HG02938 (cell line): ENCODE measurements at regions not wholly inside any gene's neighbourhood (a gene's known extent, or its start where the extent isn't known, plus 50 kb on each side); places are given as distances from the start of the nearest gene placed in this dataset.
"Not testable (repeated sequence)": the region's sequence is repeated elsewhere in the genome, so short reads cannot be mapped to it uniquely, and the experiment has no call there.

Experiments
- ATAC-seq: cut with Tn5 transposase; IDR thresholded peaks from one replicate; pipeline ENCODE4 v1.9.1; 2021; ENCODE audit warnings: mild to moderate bottlenecking, moderate library complexity; ENCODE audit not compliant: unreplicated experiment

DNA sequence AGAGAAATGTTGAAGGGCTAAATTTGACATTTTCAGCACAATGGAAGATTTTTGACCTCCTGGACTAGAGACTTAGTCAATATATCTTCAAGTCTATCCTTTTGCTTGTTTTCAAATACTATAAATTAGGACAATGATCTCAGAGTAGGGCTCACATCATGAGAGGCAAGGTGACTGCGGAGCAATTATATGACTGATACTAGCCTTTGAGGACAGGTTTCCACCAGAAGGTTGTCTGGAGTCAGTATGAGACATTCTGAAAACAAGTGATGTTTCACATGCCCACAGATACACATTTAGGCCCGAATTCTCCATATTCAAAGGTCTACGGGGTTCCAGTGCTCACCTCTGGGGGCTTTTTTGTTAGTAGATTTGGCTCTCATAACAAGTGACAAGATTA is 142.3 kb upstream of the SAMSN1 start:
- no peak for ATAC-seq

- ATAC-seq: peak; percentile 66
These were observed 141.1 kb upstream of the SAMSN1 start for GRCh38 chr21:14687268-14687625.

DNA sequence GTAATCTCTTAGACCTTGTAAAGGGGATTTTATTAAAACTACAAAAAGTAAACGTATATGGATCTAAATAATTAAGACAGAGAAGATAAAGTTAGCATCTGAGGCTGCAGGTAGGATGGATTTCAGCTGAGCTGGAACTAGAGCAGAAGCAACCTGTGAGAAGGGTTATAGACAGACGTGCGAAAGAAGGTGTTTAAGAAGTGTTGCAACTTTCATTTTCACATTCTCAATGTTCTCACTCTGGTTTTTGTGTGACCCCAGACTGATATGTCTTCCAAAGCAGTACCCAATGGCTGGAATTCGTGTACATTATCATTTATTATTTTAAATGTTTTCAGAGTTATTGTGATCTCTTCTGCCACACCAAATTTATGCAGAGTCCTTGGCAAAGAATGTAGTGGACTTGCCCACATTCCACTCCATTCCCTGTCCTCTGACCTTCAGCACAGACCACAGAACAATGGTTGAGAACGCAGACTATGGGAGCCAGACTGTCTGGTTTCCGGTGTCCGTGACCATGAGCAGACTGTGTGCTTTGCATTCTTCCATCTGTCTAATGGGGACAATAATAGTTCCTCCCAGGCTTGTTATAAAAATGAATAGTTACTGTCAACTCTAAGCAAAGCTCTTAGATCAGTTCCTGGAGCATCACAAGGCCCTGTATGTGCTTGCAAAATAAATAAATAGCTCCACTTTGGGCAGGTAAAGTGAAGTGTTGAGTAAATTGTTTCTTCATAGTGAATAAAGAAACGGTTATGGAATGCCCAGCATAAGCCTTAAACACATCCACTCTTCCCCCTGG is 140.6 kb upstream of the SAMSN1 start:
- ATAC-seq: peak; percentile 40

DNA sequence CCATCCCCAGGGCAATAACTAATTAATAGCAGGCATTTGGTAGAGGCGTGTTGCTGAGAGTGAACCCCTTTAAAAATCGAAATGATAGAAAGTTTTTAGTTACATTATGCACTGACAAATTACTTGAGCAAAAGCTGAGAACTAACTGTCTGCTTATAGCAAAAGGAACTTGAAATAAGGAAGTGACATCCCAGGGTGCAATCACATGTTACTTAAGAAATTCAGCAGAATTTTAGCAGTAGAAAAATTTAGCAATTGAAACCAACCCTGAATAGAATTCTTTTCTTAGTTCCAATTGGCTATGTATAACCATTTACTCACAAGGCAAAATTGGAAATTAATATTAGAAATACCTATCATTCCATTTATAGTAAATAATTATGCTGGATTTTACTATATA is 139.5 kb upstream of the SAMSN1 start:
- no peak for ATAC-seq

GRCh38 chr21:14684071-14684470 is 138.0 kb upstream of the SAMSN1 start:
- no peak for ATAC-seq

DNA sequence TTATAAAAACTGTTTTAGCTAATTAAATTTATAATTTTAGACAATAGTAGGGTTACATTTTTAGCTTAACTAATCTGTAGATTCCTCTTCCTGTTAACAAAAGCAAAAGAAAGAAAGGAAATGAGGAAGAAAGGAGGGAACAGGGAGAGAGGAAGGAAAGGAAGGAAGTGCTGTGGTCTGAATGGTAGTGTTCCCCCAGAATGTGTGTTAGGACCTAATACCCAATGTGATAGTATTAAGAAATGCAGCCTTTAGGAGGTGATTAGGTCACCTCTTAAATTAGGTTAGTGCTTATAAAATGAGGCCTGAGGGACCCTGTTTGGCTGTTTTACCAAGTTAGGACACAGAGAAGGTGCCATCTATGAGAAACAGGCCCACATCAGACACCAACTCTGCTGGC is 136.9 kb upstream of the SAMSN1 start:
- ATAC-seq: no peak

GRCh38 chr21:14678973-14679574 is 133.0 kb upstream of the SAMSN1 start:
- ATAC-seq: no peak

DNA sequence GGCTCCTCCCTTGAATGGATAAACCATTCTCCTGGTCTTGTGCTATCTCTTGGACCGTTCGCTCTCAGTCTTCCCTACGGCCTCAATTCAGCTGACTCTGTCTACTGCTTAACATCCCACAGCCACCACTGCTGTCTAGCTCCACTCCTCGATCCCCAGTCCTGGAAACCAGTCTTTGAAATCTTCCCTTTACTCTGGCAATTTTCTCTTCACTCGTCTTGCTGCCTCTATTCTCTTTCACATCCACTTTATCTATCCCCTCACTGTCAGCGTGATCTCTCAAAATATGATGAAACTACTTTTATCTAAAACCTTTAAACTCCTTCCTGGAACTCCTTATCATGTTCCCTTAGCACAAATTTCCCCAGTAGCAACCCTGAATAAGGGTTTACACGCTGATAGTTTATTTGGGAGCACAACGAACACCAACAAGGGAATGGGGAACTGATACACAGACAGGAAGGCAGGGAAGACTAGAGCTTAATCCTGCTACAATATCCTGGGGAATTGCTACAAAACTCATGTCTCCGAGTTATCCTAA is 131.6 kb upstream of the SAMSN1 start:
- ATAC-seq: no peak

- ATAC-seq: no peak
These were observed 130.9 kb upstream of the SAMSN1 start for GRCh38 chr21:14677013-14677412.

- peak; percentile 79 for ATAC-seq
These were observed 129.8 kb upstream of the SAMSN1 start for GRCh38 chr21:14675774-14676530.

GRCh38 chr21:14673649-14674048 is 127.5 kb upstream of the SAMSN1 start:
- no peak for ATAC-seq

DNA sequence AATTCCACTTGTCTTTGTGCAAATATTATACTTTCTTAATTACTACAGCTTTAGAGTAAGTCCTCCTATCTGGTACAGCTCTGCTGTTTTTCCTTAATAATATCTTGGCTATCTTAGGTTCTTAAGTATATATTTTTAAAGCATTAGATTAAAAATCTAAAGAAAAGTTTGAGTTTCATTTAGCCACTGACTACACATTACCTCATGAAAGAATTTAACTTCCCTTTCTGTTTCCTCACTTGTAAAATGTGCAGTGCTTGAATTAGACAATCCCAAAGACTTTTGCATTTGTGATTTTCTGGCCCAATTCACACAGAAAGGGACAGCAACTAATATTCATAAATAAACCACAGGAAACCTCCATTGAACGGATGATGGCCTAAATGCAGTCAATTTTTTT is 126.4 kb upstream of the SAMSN1 start:
- ATAC-seq: no peak

DNA sequence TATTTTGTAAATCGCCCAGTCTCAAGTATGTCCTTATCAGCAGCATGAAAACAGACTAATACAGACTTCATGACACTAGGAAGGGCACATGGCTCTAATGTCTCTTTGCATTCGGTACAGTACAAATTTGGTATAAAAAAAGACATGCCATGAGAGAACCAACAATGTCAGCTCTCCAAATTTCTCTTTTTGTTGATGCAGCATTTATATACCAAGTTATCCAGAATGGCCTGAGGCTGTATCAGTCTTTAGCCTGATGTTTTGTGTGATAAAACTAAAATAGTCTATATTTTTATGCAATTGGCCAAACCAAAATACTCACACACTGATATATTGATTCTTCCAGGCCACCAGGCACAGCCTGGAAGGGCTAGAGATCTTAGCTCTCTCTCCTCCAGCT is 124.3 kb upstream of the SAMSN1 start:
- ATAC-seq: no peak

DNA sequence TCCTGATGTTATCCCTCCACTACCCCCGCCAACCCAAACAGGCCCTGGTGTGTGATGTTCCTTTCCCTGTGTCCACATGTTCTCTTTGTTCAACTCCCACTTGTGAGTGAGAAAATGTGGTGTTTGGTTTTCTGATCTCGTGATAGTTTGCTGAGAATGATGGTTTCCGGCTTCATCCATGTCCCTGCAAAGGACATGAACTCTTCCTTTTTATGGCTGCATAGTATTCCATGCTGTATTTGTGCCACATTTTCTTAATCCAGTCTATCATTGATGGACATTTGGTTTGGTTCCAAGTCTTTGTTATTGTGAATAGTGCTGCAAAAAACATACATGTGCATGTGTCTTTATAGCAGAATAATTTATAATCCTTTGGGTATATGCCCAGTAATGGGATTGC is 123.0 kb upstream of the SAMSN1 start:
- ATAC-seq: not testable (repeated sequence)

GRCh38 chr21:14657241-14658008 is 111.3 kb upstream of the SAMSN1 start:
- no peak for ATAC-seq

- no peak for ATAC-seq
These were observed 100.8 kb upstream of the SAMSN1 start for GRCh38 chr21:14646893-14647292.

GRCh38 chr21:14645702-14646101 is 99.6 kb upstream of the SAMSN1 start:
- ATAC-seq: no peak

DNA sequence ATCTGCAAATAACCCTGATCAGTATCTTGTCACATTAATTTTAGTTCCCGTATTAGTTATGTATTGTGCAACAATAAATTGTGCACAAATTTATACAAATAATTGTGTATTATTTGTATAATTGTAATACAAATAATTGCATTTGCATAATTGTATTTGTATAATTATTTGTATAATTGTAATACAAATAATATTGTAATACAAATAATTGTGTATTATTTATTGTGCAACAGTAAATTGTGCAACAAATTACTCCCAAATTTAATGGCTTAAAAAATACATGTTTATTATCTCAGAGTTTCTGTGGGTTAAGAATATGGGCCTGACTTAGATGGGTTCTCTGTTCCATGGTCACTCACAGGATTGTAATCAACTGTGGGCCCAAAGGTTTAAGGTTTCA is 86.2 kb upstream of the SAMSN1 start:
- ATAC-seq: no peak

DNA sequence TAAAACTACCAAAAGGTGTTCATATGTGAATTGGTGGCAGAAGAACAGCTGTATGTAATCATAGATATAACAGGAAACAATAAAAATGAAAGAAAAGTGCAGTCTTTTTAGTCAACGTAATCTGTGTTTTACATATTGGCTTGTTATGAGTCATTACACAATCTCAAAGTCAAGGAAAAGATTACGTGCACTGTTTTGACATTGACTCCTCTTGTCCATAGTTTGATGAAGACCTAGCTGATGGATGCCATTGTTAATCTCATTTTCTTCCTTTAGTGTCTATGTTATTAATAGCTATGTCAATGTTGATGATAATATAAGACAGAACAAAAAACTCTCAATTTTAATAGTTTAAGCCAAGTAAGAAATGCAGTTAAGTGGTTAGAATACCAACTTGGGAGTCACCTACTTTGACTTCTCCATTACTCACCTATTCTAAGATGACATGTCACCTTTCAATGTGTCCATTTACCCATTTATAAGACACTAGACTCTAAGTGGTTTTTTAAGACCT is 84.5 kb upstream of the SAMSN1 start:
- no peak for ATAC-seq

- no peak for ATAC-seq
These were observed 83.3 kb upstream of the SAMSN1 start for GRCh38 chr21:14629461-14629860.

DNA sequence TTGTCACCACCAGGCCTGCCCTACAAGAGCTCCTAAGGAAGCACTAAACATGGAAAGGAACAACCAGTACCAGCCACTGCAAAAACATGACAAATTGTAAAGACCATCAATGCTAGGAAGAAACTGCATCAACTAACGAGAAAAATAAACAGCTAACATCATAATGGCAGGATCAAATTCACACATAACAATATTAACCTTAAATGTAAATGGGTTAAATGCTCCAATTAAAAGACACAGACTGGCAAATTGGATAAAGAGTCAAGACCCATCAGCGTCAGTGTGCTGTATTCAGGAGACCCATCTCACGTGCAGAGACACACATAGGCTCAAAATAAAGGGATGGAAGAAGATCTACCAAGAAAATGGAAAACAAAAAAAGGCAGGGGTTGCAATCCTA is 77.0 kb upstream of the SAMSN1 start:
- ATAC-seq: not testable (repeated sequence)
